B cell (primary cell): ENCODE measurements at regions not wholly inside any gene's neighbourhood (a gene's known extent, or its start where the extent isn't known, plus 50 kb on each side); places are given as distances from the start of the nearest gene placed in this dataset.

Experiments used
- ATAC-seq: fragments of 200-7000 bp; cut with Tn5 transposase; one replicate; pipeline ENCODE4 v1.10.0; 2021; ENCODE audit warnings: low read depth, mild to moderate bottlenecking, moderate number of reproducible peaks, moderate library complexity
- CTCF ChIA-PET: fragments of 350-600 bp; sonication (Branson Sonifier 250); formaldehyde crosslinking; loops from one replicate; lab custom pipeline; 2021; ENCODE audit warnings: antibody characterized with exemption, inconsistent platforms; lab: Charles Lee
- POLR2A ChIA-PET: fragments of 350-600 bp; sonication (Branson Sonifier 250); formaldehyde crosslinking; loops from one replicate; lab custom pipeline; 2021; ENCODE audit warnings: antibody characterized with exemption; lab: Charles Lee
- DNase-seq: peaks from one replicate; pipeline ENCODE4 v3.0.0; 2013
- H2AFZ ChIP-seq: 2 replicates; pipeline ENCODE4 v1.6.1; 2012; ENCODE audit warnings: mild to moderate bottlenecking, low read depth, low read length; ENCODE audit not compliant: insufficient read depth, poor library complexity, severe bottlenecking
- H3K27ac ChIP-seq, 2 donors: 1 replicate in 1 of 2; 2 replicates in 1 of 2; pipeline ENCODE4 v1.5.1; 2012 to 2013; ENCODE audit warnings: low read length in 2 of 2, mild to moderate bottlenecking in 2 of 2, moderate library complexity in 1 of 2
- H3K27me3 ChIP-seq, 4 experiments: fragments of 200-600 bp in 1 of 4; sonication (generic) in 1 of 4; replicated peaks in 1 of 4; 1 replicate in 2 of 4; 2 replicates in 2 of 4; pipeline versions ENCODE4 v1.6.1 to v1.7.0; 2013 to 2016; ENCODE audit warnings: low read length in 3 of 4, mild to moderate bottlenecking in 2 of 4, mixed read lengths in 1 of 4, moderate library complexity in 1 of 4; ENCODE audit not compliant: insufficient read depth in 4 of 4, control insufficient read depth in 3 of 4; ENCODE audit errors: control extremely low read depth in 1 of 4
- H3K36me3 ChIP-seq, 2 experiments: replicated peaks in 1 of 2; 1 replicate in 1 of 2; 2 replicates in 1 of 2; pipeline versions ENCODE4 v1.6.1 to v1.7.1; 2013; ENCODE audit warnings: low read length in 1 of 2; ENCODE audit not compliant: insufficient read depth in 2 of 2, control insufficient read depth in 1 of 2; ENCODE audit errors: control extremely low read depth in 1 of 2, extremely low read depth in 1 of 2
- H3K4me1 ChIP-seq, 2 donors: fragments of 200-600 bp in 1 of 2; sonication (generic) in 1 of 2; 1 replicate in 1 of 2; 2 replicates in 1 of 2; pipeline versions ENCODE4 v1.5.1 to v1.6.1; 2013 to 2017; ENCODE audit warnings: low read length in 2 of 2; ENCODE audit not compliant: control insufficient read depth in 2 of 2, insufficient read depth in 2 of 2
- H3K4me2 ChIP-seq: replicated peaks from 2 replicates; pipeline ENCODE3; 2012; ENCODE audit warnings: mild to moderate bottlenecking, low read depth, low read length; ENCODE audit not compliant: poor library complexity, severe bottlenecking
- H3K4me3 ChIP-seq, 5 experiments: fragments of 200-600 bp in 1 of 5; sonication (generic) in 1 of 5; 1 replicate in 3 of 5; 2 replicates in 2 of 5; pipeline versions ENCODE4 v1.5.1 to v1.7.0; 2011 to 2016; ENCODE audit warnings: low read length in 4 of 5, mild to moderate bottlenecking in 4 of 5, low read depth in 2 of 5, control low read depth in 1 of 5, moderate library complexity in 1 of 5; ENCODE audit not compliant: insufficient read depth in 1 of 5; ENCODE audit errors: control extremely low read depth in 1 of 5, extremely low read depth in 1 of 5
- H3K79me2 ChIP-seq: fragments of 200-600 bp; sonication (generic); one replicate; pipeline ENCODE4 v1.6.0; 2016; ENCODE audit warnings: low read length; ENCODE audit not compliant: control insufficient read depth, insufficient read depth
- H3K9ac ChIP-seq: fragments of 200-600 bp; sonication (generic); 2 replicates; pipeline ENCODE4 v1.6.1; 2017; ENCODE audit warnings: mild to moderate bottlenecking, low read length, moderate library complexity
- H3K9me3 ChIP-seq, 3 donors: one replicate each; pipeline versions ENCODE4 v1.6.1 to v1.7.1; 2013; ENCODE audit warnings: low read length in 2 of 3; ENCODE audit not compliant: control insufficient read depth in 2 of 3, insufficient read depth in 1 of 3; ENCODE audit errors: control extremely low read depth in 1 of 3
- H4K20me1 ChIP-seq: 2 replicates; pipeline ENCODE4 v1.6.0; 2012; ENCODE audit warnings: mild to moderate bottlenecking, low read length; ENCODE audit not compliant: insufficient read depth, control insufficient read depth, poor library complexity, severe bottlenecking
- H3K27ac Mint-ChIP-seq: one replicate; pipeline ENCODE4 v1.8.0; 2021; ENCODE audit warnings: mixed read lengths
- H3K27me3 Mint-ChIP-seq: one replicate; pipeline ENCODE4 v1.8.0; 2021; ENCODE audit warnings: mixed read lengths
- H3K4me1 Mint-ChIP-seq: one replicate; pipeline ENCODE4 v1.8.0; 2021; ENCODE audit warnings: mixed read lengths
- H3K4me3 Mint-ChIP-seq: one replicate; pipeline ENCODE4 v1.8.0; 2021; ENCODE audit warnings: mixed read lengths
- H3K9me3 Mint-ChIP-seq: one replicate; pipeline ENCODE4 v1.8.0; 2022; ENCODE audit warnings: mixed read lengths; ENCODE audit not compliant: insufficient read depth
- CTCF ChIP-seq: fragments of 200-600 bp; IDR thresholded peaks from one replicate; pipeline ENCODE4 v1.8.0; 2022; ENCODE audit warnings: antibody characterized with exemption, mild to moderate bottlenecking
- EZH2 ChIP-seq: IDR thresholded peaks from 2 replicates; pipeline ENCODE4 v1.6.1; 2012; ENCODE audit warnings: borderline replicate concordance, low read depth, mild to moderate bottlenecking, moderate library complexity, low read length; ENCODE audit not compliant: insufficient read depth, poor library complexity, severe bottlenecking
- WGBS: methylation state at CpG from one replicate; pipeline ENCODE4 v1.1.5; 2013; ENCODE audit warnings: missing lambda C conversion rate; ENCODE audit not compliant: insufficient coverage; 5-methylcytosine and 5-hydroxymethylcytosine counted together
- intact Hi-C: fragments of 100-400 bp; cut with micrococcal nuclease; formaldehyde crosslinking; loops from one replicate; pipeline ENCODE4 v1.10.0; 2022

GRCh38 chr12:66832997-66833396, 154.1 kb upstream of the GRIP1 start:
- Histone ChIP-seq H4K20me1 (no peaks in the 10 kb centered on the region), H3K36me3 (no peaks in the 10 kb centered on the region), H3K9ac (no peak overlapping the region), H3K27ac (no peak overlapping the region), H3K9me3 (no peaks in the 10 kb centered on the region), H3K79me2 (no peaks in the 10 kb centered on the region), H3K27me3 (no peaks in the 10 kb centered on the region), H3K4me3 (no peak overlapping the region), H3K4me1 (no peaks in the 10 kb centered on the region), H2AFZ (no peak overlapping the region), H3K4me2 (no peak overlapping the region)
- POLR2A ChIA-PET = no interaction called here
- no peak for ATAC-seq
- no CpG with 5 or more reads among the region's 2 CpGs for WGBS
- CTCF ChIA-PET = no interaction called here
- Mint-ChIP-seq H3K9me3 (no peaks in the 10 kb centered on the region), H3K27me3 (peaks cover 4% of the 10 kb centered on the region), H3K4me1 (no peaks in the 10 kb centered on the region), H3K4me3 (no peak overlapping the region), H3K27ac (no peak overlapping the region)
- no peak for DNase-seq
- TF ChIP-seq EZH2 = no peak
- no peak for TF ChIP-seq CTCF
- intact Hi-C loops = no loop called here

GRCh38 chr12:66836623-66837310, 157.9 kb upstream of the GRIP1 start:
- DNase-seq (no peak), ATAC-seq (no peak)
- Histone ChIP-seq H3K9ac (no peak overlapping the region), H2AFZ (no peak overlapping the region), H3K4me1 (no peaks in the 10 kb centered on the region), H3K36me3 (no peaks in the 10 kb centered on the region), H3K4me2 (no peak overlapping the region), H3K79me2 (no peaks in the 10 kb centered on the region), H3K27me3 (no peaks in the 10 kb centered on the region), H3K4me3 (no peak overlapping the region), H3K9me3 (no peaks in the 10 kb centered on the region), H3K27ac (no peak overlapping the region), H4K20me1 (no peaks in the 10 kb centered on the region)
- Mint-ChIP-seq H3K27me3 (peaks cover 4% of the 10 kb centered on the region), H3K4me1 (no peaks in the 10 kb centered on the region), H3K4me3 (no peak overlapping the region), H3K9me3 (no peaks in the 10 kb centered on the region), H3K27ac (no peak overlapping the region)
- TF ChIP-seq EZH2 (no peak), CTCF (no peak)
- ChIA-PET POLR2A (no interaction called here), CTCF (no interaction called here)
- intact Hi-C loops = no loop called here
- WGBS = no CpG with 5 or more reads among the region's 1 CpG
